ENCODE measurements at regions not wholly inside any gene's neighbourhood (a gene's known extent, or its start where the extent isn't known, plus 50 kb on each side); places are given as distances from the start of the nearest gene placed in this dataset.
"Not testable (repeated sequence)": the region's sequence is repeated elsewhere in the genome, so short reads cannot be mapped to it uniquely, and the experiment has no call there.

GRCh38 chr12:67842124-67842523, 147.1 kb upstream of the IFNG-AS1 start:
- no peak for DNase-seq

DNA sequence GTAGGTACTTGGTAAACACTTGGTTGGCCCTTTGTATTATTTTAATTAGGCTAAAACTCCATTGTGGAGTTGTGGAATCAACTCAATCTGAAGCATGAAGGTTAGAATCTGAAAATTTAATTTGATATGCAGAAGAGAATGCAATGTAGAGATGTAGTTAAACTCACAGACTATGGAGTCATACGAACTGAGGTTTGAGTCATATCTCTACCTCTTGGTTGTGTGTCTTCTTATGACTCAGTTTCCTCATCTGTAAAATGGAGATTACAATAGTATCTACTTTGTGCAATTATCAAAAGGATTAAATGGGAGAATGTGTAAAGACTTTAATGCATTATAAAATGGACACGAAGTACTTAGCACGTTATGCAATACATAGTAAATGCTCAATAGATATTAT, 146.0 kb upstream of the IFNG-AS1 start:
- DNase-seq, result no peak

DNA sequence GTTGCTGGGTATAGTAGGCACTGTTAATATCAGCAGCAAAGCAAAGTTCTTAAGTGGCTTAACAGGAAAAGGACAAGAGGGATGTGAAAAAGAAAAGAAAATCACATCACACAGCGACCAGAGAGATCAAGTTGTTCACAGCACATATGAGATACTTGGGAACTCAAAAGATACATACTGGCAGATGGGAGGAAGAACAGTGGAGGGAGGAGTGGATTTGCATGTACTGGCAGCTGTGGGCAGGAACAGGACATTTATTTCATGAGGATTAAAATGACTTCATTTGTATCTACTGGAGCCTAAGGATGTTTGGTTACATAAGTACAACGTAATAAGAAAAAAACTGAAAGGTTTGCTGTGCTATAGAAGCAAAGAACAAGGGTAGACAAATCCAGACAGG, 136.5 kb upstream of the IFNG-AS1 start:
- no peak for DNase-seq

GRCh38 chr12:67853204-67853603, 136.0 kb upstream of the IFNG-AS1 start:
- peak; percentile 72 for DNase-seq

- DNase-seq, result no peak
These were observed 134.9 kb upstream of the IFNG-AS1 start for GRCh38 chr12:67854351-67854750.

GRCh38 chr12:67855103-67855502, 134.1 kb upstream of the IFNG-AS1 start:
- DNase-seq, result no peak

DNA sequence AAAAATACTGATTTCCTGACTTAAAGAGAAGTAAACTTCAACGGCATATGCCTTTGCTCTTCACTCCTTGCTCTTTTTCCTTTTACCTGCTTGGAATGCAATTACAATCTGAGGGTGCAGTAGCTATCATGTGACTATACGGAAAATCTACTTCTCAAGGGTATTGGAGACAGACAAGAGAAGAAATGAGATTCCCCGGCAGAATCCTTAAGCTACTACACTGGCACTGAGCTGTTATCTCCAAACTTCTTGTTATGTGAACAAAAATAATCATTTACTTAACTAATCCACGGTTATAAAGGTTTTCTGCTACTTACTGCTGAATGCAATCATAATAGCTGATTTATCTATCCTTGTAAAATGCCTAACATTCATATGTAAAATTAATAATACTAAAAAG, 118.0 kb upstream of the IFNG-AS1 start:
- DNase-seq, result no peak

DNA sequence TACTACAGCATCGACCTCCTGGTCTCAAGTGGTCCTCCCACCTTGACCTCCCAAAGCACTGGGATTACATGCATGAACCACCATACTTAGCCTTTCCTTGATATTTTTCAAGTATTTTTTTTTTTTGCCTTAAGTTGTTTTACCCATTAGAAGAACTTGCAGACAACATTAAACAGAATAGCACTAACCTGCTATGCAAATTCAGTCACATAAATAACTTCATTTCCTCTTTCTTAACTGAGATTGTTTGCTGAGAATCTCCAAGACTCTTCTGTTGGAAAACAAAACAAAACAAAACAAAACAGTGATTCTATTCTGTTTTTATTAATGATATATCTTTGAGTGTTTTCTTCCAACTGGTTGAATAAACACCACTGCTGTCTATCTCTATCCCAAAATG, 115.9 kb upstream of the IFNG-AS1 start:
- no peak for DNase-seq

DNA sequence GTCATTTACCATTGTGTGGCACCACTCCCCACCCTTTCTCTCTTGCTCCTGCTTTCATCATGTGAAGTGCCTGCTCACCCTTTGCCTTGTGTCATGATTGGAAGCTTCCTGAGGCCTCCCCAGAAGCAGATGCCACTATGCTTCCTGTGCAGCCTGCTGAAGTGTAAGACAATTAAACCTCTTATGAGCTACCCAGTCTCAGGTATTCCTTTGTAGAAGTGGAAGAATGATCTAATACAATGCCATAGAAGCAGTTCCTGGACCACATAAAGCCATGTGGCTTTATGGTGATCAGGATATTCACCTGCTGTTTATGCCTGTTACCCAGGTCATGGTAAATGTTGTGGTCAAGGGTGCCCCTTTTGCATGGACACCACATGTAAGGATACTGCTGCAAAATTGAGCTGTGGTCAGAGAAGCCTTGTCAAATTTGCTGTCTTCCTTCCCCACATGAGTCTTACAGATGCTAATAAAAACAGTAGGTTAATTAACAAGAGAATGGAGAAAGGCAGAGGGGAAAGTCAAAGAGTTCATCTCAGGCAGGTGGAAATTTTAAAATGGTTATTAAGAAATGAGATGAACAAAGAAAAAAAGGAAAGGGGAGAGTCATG, 112.8 kb upstream of the IFNG-AS1 start:
- DNase-seq, result no peak

GRCh38 chr12:67877727-67878126, 111.5 kb upstream of the IFNG-AS1 start:
- no peak for DNase-seq

- DNase-seq, result no peak
These were observed 109.3 kb upstream of the IFNG-AS1 start for GRCh38 chr12:67879937-67880336.

DNA sequence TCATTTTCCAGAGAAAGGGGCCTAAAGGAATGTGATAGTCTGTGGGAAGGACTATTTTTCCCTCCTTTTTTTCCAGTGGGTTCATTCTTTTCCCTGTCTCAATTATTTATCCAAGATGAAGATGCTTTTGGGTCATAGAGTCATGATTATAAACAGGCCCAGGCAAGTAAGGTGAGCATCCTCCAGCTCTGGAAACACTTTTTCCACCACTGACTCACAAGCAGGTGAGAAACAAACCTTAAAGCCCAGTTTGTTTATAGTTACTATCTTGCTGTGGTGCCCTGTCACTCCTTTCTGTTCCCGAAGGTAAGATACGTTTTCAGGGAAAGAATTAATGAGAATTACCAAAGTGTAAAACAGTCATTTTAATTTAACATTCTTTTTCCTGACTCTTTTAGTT, 107.7 kb upstream of the IFNG-AS1 start:
- DNase-seq, result no peak

- no peak for DNase-seq
These were observed 104.7 kb upstream of the IFNG-AS1 start for GRCh38 chr12:67884596-67884995.

DNA sequence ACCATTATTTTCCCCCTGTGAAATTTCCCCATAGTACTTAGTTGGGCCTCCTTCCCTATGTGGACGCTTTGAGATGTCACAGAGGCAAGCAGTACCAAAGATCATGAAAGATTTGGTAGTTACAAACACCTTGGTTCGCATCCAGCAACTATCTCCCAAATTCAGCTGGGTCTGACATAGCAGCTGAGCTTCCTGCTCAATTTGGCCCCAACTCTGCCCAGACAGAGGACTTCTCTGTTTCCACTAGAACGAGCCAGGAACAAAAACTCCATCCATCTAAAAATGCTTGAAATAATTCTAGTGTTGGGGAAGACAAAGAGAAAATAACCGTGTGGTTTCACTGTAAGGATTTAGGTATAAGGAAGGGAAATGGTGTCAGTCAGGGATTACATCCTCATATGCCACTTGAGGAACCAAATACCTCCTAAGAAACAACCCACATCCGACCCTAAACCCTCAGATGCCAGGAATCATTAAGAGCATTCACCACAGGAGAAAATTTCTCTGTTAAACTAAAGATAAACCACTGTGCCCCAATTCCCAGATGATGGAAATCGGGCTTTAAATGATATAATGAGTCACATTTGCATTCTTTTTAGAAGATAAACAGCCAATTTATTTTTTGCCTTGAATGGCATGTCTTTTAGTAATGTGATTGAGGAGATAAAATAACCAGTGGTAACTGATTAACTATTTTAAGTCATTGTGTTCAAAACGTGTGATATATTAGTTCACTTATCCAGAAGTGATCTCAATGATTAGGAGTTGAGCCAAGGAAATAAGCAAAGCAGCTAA, 103.7 kb upstream of the IFNG-AS1 start:
- DNase-seq, result peak; percentile 65

DNA sequence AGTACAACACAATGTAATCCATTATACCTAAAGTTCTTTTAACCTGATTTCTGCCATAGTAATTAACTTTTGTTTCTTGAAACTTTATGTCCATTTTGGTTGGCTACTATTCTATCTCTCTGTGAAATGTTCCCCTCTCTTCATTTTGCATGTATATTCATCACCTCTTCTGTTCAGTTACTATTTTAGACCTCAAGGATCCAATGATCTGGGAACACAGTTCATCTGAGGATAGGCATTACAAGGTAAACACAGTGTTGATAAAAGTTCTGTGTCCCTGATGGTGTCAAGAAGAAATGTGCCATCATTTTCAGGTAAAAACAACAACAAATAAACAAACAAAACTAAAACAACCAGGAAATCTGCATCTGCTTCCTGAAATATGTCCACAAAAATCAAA, 102.2 kb upstream of the IFNG-AS1 start:
- no peak for DNase-seq

DNA sequence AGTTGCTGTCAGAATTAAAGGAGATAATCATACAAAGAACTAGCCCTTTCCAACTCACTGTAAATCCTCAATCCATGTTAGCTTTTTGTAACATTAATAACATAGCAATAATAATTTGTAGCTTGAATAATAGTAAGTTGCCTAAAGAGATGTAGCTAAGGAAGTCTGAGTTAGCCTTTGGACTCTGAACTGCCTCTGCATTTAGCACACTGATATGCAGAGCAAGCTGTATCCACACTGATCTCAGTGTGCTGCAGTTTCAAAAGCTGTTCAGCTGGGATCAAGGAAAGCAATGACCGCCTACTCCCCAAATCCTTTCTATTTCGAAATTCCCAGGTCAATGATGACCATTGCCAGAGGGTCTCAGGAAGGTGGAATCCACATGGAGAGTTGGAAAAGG, 99.3 kb upstream of the IFNG-AS1 start:
- no peak for DNase-seq

DNA sequence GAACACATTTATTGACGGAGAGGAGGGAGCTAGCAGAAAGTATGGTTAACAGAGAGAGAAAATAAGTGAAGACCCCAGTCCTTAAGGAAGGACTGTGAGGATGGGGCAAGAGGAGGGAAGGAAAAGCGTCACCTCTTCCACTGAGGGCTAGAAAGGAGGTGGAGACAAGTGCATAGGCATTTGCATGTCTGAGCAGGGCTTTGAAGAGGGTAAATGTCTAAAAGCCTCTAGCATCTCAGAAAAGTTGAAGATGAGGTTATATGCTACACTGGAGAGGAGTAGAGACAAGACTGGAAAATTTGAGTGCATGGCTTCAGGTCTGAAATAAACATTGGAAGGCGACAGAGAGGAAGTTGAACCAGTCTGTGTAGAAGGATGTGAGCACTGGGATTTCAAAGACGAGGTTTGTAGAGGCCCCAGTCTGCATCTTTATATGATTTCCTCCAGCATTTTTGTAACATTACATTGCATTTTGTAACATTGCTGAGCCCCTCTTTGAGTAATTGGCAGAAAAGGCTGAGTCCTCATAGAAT, 98.5 kb upstream of the IFNG-AS1 start:
- peak; percentile 31 for DNase-seq

GRCh38 chr12:67891596-67891995, 97.7 kb upstream of the IFNG-AS1 start:
- DNase-seq, result no peak

DNA sequence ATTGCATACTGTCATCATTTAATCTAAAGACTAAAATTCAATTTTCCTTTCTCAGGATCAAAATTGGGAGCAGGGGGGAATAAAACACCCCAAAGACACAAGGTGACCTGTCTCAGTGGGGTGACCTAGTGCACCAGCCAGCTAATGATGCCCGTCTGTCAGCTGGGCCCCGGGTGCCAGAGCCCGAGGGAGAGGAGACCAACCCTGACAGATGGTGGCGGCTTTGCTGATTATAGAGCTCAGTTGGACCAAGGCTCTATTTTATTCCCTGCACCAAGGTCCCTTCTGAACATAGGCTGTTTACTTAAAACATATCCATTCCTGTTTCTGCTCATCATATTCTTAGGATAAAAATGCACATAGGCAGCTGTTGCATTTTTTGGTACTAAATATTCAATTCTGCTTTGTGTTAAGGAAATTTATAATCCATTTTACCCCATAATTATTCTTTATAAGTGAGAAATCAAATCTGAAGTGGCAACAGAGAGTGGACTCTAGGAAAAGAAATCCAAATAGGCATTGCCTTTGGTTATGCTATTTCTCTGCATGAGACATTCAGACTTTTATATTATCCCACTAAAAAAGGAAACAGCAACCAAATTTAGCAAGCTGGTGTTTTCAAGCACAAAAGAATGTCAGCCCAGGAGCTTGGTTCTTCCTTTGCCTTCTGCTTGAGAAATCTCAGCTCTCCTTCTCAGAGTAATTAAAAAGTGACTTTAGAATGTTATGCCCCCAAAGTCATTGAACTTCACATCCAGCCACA, 96.8 kb upstream of the IFNG-AS1 start:
- no peak for DNase-seq

DNA sequence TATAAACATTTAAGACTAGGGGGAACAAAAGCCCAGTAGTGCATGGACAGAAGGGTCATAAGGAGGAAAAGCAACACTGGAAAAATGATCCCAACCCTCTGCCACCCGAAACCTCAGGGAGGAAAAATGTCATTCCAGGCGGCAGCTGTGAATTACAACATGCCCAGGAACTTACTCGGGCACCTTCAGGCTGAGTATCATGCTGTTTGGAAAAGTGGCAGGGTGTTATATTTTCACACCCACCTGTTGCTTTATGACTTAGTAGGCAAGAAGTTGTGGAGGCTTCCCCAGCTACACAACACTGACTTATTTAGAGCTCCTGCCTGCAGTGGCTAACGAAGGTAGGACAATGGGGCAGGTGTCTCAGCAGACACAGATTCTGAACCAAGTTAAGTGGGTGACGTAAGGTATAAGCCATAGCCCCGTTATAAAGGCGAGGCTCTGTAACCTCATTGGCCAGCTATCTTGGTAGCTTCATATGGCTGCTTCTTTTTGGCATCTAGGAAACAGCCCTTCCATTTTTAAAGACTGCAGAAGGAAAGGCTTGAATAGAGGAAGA, 96.1 kb upstream of the IFNG-AS1 start:
- DNase-seq, result peak; percentile 14

DNA sequence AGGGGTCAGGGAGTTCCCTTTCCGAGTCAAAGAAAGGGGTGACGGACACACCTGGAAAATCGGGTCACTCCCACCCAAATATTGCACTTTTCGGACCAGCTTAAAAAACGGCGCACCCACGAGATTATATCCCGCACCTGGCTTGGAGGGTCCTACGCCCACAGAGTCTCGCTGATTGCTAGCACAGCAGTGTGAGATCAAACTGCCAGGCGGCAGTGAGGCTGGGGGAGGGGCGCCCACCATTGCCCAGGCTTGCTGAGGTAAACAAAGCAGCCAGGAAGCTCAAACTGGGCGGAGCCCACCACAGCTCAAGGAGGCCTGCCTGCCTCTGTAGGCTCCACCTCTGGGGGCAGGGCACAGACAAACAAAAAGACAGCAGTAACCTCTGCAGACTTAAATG, 88.8 kb upstream of the IFNG-AS1 start:
- DNase-seq, result not testable (repeated sequence)

- no peak for DNase-seq
These were observed 80.1 kb upstream of the IFNG-AS1 start for GRCh38 chr12:67909091-67909531.
